GM12872 (cell line): ENCODE measurements at regions not wholly inside any gene's neighbourhood (a gene's known extent, or its start where the extent isn't known, plus 50 kb on each side); places are given as distances from the start of the nearest gene placed in this dataset.

Experiments used
- CTCF ChIP-seq: IDR thresholded peaks from 3 replicates; pipeline ENCODE4 v1.5.1; 2011; ENCODE audit warnings: low read depth, mild to moderate bottlenecking, low read length, moderate library complexity; ENCODE audit not compliant: insufficient read depth

DNA sequence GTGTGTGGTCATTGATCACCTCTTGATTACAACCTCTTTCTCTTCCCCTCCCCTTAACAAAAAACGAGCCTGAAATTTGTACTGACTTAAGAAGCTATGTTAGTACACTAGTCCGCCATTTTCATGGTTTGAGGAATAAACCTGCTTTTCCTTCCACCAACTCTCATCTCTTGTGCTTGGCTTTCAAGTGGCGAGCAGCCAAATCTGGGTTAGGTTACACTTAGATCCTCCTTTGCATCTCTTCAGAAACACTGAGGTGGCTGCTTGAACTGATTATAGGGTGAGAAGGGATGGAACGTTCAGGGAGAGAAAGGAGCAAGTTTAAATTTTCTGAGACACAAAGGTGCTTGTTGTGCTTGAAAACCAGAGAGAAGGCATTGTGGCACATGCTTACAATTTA is 2171.4 kb downstream of the LRRC4C start:
- TF ChIP-seq CTCF: no peak

GRCh38 chr11:39268176-39268690 is 2191.2 kb downstream of the LRRC4C start:
- TF ChIP-seq CTCF: no peak

- no peak for TF ChIP-seq CTCF
These were observed 2203.8 kb downstream of the LRRC4C start for GRCh38 chr11:39255648-39256047.

GRCh38 chr11:39249566-39250365 is 2209.7 kb downstream of the LRRC4C start:
- no peak for TF ChIP-seq CTCF

DNA sequence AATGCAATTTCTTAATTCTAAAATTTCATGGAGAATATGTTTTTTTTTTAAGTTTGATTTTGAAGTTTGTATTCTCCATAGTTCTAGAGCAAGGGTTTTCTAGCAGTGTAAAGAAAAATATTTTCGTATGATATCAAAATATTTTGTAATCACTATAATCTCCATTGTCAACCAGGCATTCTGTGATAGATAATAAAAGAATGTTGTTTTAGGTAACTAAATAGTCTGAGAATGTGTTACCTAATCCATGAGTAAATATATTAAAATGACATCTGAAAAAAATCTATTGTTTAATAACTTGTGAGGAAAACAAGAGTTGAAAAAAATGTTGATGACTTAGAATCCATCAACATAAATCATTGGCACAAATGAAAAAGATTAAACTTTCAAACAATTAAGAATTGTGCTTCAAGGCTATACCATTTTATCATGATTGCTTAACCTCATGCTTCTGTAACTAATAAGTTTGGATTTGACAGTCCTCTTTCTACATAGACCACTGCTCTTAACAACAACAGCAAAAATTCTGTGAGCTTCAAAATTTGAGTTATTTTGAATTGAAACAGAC is 2211.8 kb downstream of the LRRC4C start:
- no peak for TF ChIP-seq CTCF

GRCh38 chr11:39239553-39239952 is 2219.9 kb downstream of the LRRC4C start:
- no peak for TF ChIP-seq CTCF

GRCh38 chr11:39236916-39237315 is 2222.5 kb downstream of the LRRC4C start:
- TF ChIP-seq CTCF: no peak
